Epidermal melanocyte (primary cell): ENCODE measurements at regions not wholly inside any gene's neighbourhood (a gene's known extent, or its start where the extent isn't known, plus 50 kb on each side); places are given as distances from the start of the nearest gene placed in this dataset.

Experiments used
- DNase-seq: peaks from one replicate; pipeline ENCODE4 v3.0.0; 2011; ENCODE audit warnings: low spot score; ENCODE audit not compliant: insufficient read length

GRCh38 chr9:106639873-106640568 lies 222.9 kb upstream of the ZNF462 start:
- DNase-seq, result no peak

DNA sequence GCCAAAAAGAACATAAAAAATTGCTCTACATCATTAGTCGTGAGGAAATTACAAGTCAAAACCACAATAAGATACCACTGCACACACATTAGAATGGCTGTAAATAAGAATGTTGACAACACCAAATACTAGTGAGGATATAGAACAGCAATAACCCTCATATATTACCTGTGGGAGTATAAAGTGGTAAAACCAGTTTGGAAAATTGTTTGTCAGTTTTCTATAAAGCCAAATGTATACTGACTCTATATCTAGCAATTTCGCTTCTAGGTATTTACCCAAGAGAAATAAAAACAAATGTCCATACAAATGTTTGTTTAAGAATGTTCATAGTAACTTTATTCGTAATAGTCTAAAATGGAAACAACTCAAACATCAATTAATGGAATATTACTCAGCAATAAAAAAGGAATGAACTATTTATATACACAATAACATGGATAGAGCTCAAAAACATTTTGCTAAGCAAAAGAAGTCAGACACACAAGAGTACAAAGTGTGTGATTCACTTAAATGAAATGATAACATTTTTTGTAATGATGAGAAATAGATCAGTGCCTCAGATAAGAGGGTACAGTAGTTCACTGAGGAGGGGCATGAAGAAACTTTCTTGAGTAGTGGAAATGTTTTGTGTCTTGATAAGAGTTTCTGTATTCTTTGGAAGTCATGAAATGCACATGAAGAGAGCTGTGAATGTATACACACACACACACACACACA lies 219.6 kb upstream of the ZNF462 start:
- no peak for DNase-seq

- DNase-seq, result no peak
Observed at GRCh38 chr9:106644661-106645060, 218.3 kb upstream of the ZNF462 start.

DNA sequence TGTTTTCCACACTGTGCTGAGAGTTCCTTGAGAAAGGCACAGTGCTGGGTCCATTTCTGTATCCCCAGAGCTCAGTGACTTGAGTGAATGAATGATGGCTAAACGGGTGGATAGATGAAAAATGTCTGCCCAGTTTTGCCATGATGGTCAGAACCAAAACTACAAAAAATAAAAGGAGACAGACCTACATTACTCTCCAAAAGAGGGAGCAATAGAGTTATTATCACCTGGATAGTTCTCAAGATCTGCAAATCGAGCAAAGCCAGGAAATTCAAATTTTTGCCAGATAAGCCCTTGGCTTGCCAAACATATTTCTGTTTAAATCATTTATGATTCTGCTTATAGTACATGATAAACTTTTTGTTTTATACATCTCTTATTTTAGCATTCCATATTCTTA lies 214.2 kb upstream of the ZNF462 start:
- no peak for DNase-seq

DNA sequence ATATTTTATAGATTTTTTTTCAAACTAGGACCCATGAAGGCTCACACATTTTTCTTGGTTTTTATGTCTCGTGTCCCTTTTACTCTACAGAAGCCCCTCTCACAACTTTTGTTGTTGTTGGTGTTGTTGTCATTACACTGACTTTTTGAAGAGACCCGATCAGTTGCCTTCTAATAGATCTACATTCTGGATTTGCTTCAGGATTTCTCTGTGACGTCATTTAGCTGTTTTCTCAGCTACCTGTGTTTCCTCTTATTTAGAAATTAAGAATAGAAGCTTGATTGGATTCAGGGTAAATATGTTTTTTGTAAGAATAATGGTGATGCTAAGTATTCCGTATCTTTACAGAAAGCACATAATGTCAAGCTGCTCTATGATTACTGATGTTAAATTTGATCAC lies 213.3 kb upstream of the ZNF462 start:
- no peak for DNase-seq

- no peak for DNase-seq
Observed at GRCh38 chr9:106653213-106653612, 209.8 kb upstream of the ZNF462 start.

- no peak for DNase-seq
Observed at GRCh38 chr9:106655966-106656365, 207.0 kb upstream of the ZNF462 start.

GRCh38 chr9:106657926-106658325 lies 205.0 kb upstream of the ZNF462 start:
- no peak for DNase-seq

GRCh38 chr9:106668534-106668933 lies 194.4 kb upstream of the ZNF462 start:
- no peak for DNase-seq

DNA sequence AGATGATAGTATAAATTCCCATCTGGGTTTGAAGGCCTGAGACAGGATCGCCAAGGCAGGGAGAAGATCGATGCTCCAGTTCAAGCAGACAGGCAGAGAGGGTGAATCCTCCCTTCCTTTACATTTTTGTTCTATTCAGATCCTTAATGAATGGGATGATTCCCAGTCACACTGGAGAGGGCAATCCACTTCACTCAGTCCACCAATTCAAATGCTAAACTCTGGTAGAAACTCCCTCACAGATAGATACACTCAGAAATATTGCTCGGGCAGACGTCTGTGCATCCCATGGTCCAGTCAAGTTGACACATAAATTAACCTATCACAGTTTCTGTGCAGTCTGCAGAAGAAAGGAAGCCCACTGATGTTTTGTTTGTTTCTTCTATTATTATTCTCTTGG lies 193.1 kb upstream of the ZNF462 start:
- no peak for DNase-seq

DNA sequence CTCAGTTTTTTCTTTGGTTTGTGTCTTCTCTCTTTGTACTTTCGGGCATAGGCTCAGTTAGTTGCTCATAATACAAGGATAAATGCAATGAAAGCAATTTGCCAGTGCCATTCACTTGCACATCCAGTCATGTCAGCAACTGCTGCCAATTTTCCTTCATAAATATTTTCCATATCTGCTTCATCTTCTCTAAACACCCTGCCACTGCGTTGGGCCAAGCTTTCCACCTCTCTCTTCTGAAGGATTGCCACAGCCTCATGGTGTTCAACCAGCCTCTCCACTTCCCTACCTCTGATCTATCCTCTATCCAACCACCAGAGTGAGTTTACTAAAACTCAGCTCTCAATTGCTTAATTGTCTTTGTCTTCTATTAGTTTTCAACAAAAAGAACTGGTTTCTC lies 192.5 kb upstream of the ZNF462 start:
- DNase-seq, result no peak

DNA sequence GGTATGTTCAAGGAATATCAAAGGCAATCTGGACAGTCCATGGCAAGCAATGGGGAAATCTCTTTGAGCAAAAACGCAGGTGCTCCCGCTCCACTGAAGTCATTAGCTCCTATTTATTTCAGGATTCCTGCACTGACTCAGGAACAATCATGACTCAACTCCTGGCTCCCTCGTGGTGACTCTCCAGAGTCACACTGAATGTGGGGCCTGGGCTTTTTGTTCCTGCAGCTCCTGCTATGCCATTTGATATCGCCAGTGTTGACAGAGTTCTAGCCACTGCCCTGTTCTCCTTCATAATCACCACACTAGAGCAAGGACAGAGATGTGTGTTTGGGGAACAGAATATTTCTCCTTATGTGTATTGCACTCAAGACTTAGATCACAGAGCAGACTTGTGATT lies 187.2 kb upstream of the ZNF462 start:
- no peak for DNase-seq

- DNase-seq, result no peak
Observed at GRCh38 chr9:106677374-106677773, 185.6 kb upstream of the ZNF462 start.

DNA sequence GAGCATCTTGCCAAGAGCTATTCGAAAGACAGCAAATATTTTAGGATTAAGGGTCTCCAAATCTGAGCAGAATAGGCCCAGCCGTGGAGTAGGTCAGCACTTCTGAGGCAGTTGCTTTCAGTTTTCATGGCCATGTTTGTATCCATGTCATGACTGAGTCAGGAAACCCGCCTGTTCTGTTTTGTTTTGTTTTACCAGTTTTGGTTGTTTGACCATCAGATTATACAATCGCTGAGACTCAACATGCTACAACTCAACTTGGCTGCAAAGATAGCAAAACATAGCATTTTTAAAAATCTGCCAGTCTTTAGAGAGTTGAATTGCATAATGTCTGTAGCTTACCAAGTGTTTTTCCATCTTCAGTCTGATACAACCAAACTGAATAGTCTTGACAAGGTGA lies 185.1 kb upstream of the ZNF462 start:
- no peak for DNase-seq

DNA sequence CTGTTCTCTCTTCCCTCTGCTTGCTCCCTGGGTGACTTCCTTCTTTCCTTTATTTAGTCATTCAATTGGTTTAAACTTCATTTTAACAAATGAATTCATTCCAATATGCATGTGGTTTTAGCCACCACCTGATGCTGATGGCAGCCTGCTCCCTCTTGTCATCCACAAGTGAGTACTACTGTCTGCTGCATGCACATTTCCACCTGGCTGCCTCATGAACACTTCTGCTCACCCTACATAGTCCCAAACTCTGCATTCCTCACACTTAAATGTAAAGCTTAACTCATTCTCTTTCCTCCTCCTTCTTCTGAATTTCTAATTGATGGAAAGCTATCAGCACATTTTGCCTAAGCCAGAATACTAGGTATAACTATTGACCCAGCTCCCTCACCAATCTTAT lies 184.7 kb upstream of the ZNF462 start:
- no peak for DNase-seq

GRCh38 chr9:106682420-106682819 lies 180.5 kb upstream of the ZNF462 start:
- no peak for DNase-seq

DNA sequence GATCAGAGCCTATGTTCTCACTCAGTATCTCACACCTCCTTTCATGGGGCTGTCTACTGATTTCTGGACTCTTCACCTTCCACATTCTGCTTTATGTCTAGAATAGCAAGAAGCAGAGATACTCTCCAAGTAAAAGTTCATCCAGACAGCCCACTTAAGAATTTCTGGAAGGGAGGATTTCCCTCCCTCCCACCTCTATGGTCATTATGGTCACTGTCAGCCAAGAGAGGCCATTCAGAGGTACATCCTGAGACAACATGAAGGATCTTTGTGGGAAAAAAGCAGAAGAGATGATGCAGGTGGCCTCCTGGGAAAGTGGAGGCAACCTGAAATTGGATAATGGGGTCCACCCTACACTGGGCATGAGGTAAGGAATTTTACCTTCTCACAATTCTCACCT lies 179.5 kb upstream of the ZNF462 start:
- DNase-seq, result no peak

GRCh38 chr9:106684940-106685695 lies 177.8 kb upstream of the ZNF462 start:
- DNase-seq, result no peak

DNA sequence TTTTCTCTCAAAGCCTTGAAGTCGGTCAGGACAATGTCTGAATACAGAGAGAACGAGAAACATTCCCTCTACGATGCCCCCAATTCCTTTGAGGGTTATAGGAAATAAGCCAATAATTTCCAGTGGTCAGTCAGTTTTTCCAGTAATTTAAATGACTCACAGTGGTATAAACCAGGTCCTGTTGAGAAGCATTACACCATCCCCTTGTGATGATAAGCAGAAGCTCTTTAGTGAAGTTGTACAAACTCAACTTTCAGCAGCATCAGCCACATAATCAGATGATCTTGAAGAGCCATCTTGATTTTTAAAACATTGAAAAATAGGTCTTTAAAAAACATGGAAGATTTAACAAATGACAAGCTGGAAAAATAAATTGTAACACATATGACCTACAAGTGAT lies 173.9 kb upstream of the ZNF462 start:
- DNase-seq, result no peak

DNA sequence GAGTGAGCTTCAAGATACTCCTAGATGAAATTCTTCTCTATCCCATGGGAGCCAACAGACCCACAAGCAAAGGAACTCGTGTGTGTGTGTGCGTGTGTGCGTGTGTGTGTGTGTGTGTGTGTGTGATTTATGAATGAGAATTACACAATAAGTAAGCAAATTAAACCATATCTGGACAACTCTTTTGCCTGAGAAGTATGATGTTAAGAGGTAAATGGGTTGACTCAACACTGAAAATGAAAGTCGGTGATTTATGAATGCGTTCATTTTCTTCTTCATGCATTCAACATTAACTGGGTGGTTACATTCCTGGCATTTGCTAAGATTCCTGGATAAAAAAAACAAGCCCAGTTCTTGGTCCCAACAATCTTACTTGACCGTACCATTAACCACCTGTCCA lies 171.3 kb upstream of the ZNF462 start:
- no peak for DNase-seq

- no peak for DNase-seq
Observed at GRCh38 chr9:106693558-106693957, 169.4 kb upstream of the ZNF462 start.

- no peak for DNase-seq
Observed at GRCh38 chr9:106696804-106697203, 166.2 kb upstream of the ZNF462 start.

DNA sequence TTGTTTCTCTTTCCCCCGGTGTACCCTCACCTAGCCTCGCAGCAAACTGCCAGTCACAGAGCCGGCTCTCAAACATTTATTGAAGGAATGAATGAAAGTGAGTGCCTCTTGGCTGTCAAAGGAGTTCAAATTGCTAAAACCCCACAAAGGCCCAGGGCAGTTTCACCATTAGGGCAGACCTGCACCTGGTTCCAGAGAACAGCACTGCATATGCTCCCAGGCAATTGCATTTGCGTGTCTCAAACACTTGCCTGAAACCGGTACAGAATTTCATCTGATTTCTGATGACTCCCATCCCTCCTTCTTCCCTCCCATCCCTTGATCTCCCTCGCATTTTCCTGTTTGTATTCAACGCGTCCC lies 165.6 kb upstream of the ZNF462 start:
- DNase-seq, result no peak
